Liver (tissue), 8 donors: ENCODE measurements at regions not wholly inside any gene's neighbourhood (a gene's known extent, or its start where the extent isn't known, plus 50 kb on each side); places are given as distances from the start of the nearest gene placed in this dataset.

Experiments used
- DNase-seq: peaks from one replicate; pipeline ENCODE4 v3.0.0-alpha.2; 2017; ENCODE audit warnings: low spot score
- H3K27ac ChIP-seq, 2 donors: one replicate each; pipeline ENCODE4 v1.7.0; 2013; ENCODE audit warnings: inconsistent platforms in 2 of 2, low read length in 2 of 2, control low read depth in 1 of 2, low read depth in 1 of 2, mild to moderate bottlenecking in 1 of 2
- H3K27me3 ChIP-seq, 4 donors: one replicate each; pipeline versions ENCODE4 v1.6.1 to v1.7.0; 2013; ENCODE audit warnings: low read length in 3 of 4, inconsistent platforms in 1 of 4, mild to moderate bottlenecking in 1 of 4, moderate library complexity in 1 of 4; ENCODE audit not compliant: control insufficient read depth in 4 of 4, insufficient read depth in 4 of 4
- H3K36me3 ChIP-seq, 4 donors: one replicate each; pipeline versions ENCODE4 v1.6.1 to v1.7.0; 2013; ENCODE audit warnings: low read length in 3 of 4, mild to moderate bottlenecking in 3 of 4, low read depth in 1 of 4, moderate library complexity in 1 of 4; ENCODE audit not compliant: control insufficient read depth in 4 of 4, insufficient read depth in 3 of 4
- H3K4me1 ChIP-seq, 4 donors: one replicate each; pipeline versions ENCODE4 v1.6.1 to v1.7.0; 2013; ENCODE audit warnings: low read length in 3 of 4, mild to moderate bottlenecking in 3 of 4, moderate library complexity in 1 of 4; ENCODE audit not compliant: control insufficient read depth in 4 of 4, insufficient read depth in 4 of 4
- H3K4me3 ChIP-seq, 3 donors: one replicate each; pipeline versions ENCODE4 v1.6.1 to v1.7.0; 2013; ENCODE audit warnings: low read length in 3 of 3, control low read depth in 1 of 3, low read depth in 1 of 3, mild to moderate bottlenecking in 1 of 3
- H3K9ac ChIP-seq, 2 donors: one replicate each; pipeline ENCODE4 v1.7.0; 2013; ENCODE audit warnings: low read length in 2 of 2, mild to moderate bottlenecking in 2 of 2, moderate library complexity in 2 of 2, control low read depth in 1 of 2, low read depth in 1 of 2
- H3K9me3 ChIP-seq, 4 donors: one replicate each; pipeline versions ENCODE4 v1.6.1 to v1.7.0; 2013; ENCODE audit warnings: low read length in 3 of 4; ENCODE audit not compliant: control insufficient read depth in 4 of 4
- ATF3 ChIP-seq: IDR thresholded peaks from 2 replicates; pipeline ENCODE4 v1.6.1; 2016; ENCODE audit warnings: antibody characterized with exemption
- CTCF ChIP-seq: fragments of 150-350 bp; IDR thresholded peaks from 2 replicates; pipeline ENCODE4 v1.5.1; 2017; ENCODE audit warnings: improper control_type of control experiment, low read depth, low read length; ENCODE audit not compliant: missing input control
- EGR1 ChIP-seq, 2 donors: IDR thresholded peaks; 2 replicates each; pipeline ENCODE4 v1.6.1; 2016 to 2018; ENCODE audit warnings: antibody characterized with exemption in 2 of 2, low read depth in 2 of 2
- FOXA1 ChIP-seq: IDR thresholded peaks from 2 replicates; pipeline ENCODE4 v1.6.1; 2016; ENCODE audit warnings: antibody characterized with exemption
- HNF4A ChIP-seq, 2 donors: conservative IDR thresholded peaks; 2 replicates each; pipeline ENCODE4 v1.6.1; 2016; ENCODE audit warnings: antibody characterized with exemption in 2 of 2, mild to moderate bottlenecking in 2 of 2
- HNF4G ChIP-seq: IDR thresholded peaks from 2 replicates; pipeline ENCODE4 v1.6.1; 2016; ENCODE audit warnings: antibody characterized with exemption
- JUND ChIP-seq, 2 donors: IDR thresholded peaks; 2 replicates each; pipeline ENCODE4 v1.6.1; 2016; ENCODE audit warnings: antibody characterized with exemption in 2 of 2
- MAX ChIP-seq: IDR thresholded peaks from 2 replicates; pipeline ENCODE4 v1.6.1; 2016; ENCODE audit warnings: antibody characterized with exemption
- NR2F2 ChIP-seq: IDR thresholded peaks from 2 replicates; pipeline ENCODE4 v1.6.1; 2016; ENCODE audit warnings: antibody characterized with exemption
- RAD21 ChIP-seq, 2 donors: IDR thresholded peaks; 2 replicates each; pipeline ENCODE4 v1.6.1; 2016; ENCODE audit warnings: antibody characterized with exemption in 2 of 2, mild to moderate bottlenecking in 2 of 2
- REST ChIP-seq: IDR thresholded peaks from 2 replicates; pipeline ENCODE4 v1.6.1; 2016; ENCODE audit warnings: antibody characterized with exemption, mild to moderate bottlenecking
- RXRA ChIP-seq, 2 donors: IDR thresholded peaks; 2 replicates each; pipeline ENCODE4 v1.6.1; 2017 to 2018; ENCODE audit warnings: antibody characterized with exemption in 2 of 2, mild to moderate bottlenecking in 1 of 2
- SP1 ChIP-seq: IDR thresholded peaks from 2 replicates; pipeline ENCODE4 v1.6.1; 2018; ENCODE audit warnings: antibody characterized with exemption, mild to moderate bottlenecking
- TAF1 ChIP-seq: conservative IDR thresholded peaks from 2 replicates; pipeline ENCODE4 v1.6.1; 2016; ENCODE audit warnings: antibody characterized with exemption, mild to moderate bottlenecking
- YY1 ChIP-seq: IDR thresholded peaks from 2 replicates; pipeline ENCODE4 v1.6.1; 2016; ENCODE audit warnings: antibody characterized with exemption, mild to moderate bottlenecking
- ZBTB33 ChIP-seq: IDR thresholded peaks from 2 replicates; pipeline ENCODE4 v1.6.1; 2016; ENCODE audit warnings: antibody characterized with exemption
- WGBS: extraction: QIAGEN DNeasy Blood & Tissue Kit; methylation state at CpG from one replicate; pipeline ENCODE4 v1.1.7; 2013; 5-methylcytosine and 5-hydroxymethylcytosine counted together
- donor health status: healthy.
- donor health status: healthy.
- donor health status: healthy.
- donor health status: healthy.
- donor health status: healthy.

GRCh38 chr2:138421315-138421970 lies 80.1 kb upstream of the SPOPL start:
- H3K36me3 ChIP-seq = no peaks in the 10 kb centered on the region
- no peaks in the 10 kb centered on the region for H3K9me3 ChIP-seq
- no peaks in the 10 kb centered on the region for H3K27me3 ChIP-seq
- peaks cover 0 to 27% (median 11%) of the 10 kb centered on the region in 4 donors for H3K4me1 ChIP-seq
- H3K27ac ChIP-seq = peak overlapping the region in 1 of 2 donors; percentile 5
- 67% methylated on average over 3 of the region's 3 CpGs for WGBS
- no peak overlapping the region for H3K4me3 ChIP-seq
- no peak overlapping the region for H3K9ac ChIP-seq
- no peak for DNase-seq
- TF ChIP-seq NR2F2 (no peak), REST (no peak), YY1 (no peak), HNF4G (no peak), RAD21 (IDR thresholded peaks at IDR 0.05) (no peak), EGR1 (IDR thresholded peaks at IDR 0.05; ENCODE audit: low read depth in 2 of 2) (no peak), SP1 (no peak), CTCF (no peak), MAX (no peak), HNF4A (conservative IDR thresholded peaks at IDR 0.05) (no peak)

GRCh38 chr2:138421971-138422335 lies 79.6 kb upstream of the SPOPL start:
- H3K9me3 ChIP-seq = no peaks in the 10 kb centered on the region
- no peaks in the 10 kb centered on the region for H3K36me3 ChIP-seq
- peak; percentile 27 for TF ChIP-seq YY1
- TF ChIP-seq RXRA (IDR thresholded peaks at IDR 0.05) = peak in 1 of 2 donors; percentile 14
- peak; percentile 27 to 30 for TF ChIP-seq HNF4A (conservative IDR thresholded peaks at IDR 0.05)
- TF ChIP-seq TAF1 = no peak
- TF ChIP-seq ZBTB33 = no peak
- no peak for TF ChIP-seq ATF3
- peak in 1 of 2 donors; percentile 41 for TF ChIP-seq JUND (IDR thresholded peaks at IDR 0.05)
- TF ChIP-seq NR2F2 = peak; percentile 24
- no peak for TF ChIP-seq FOXA1
- no peak for TF ChIP-seq REST
- no peak for TF ChIP-seq EGR1 (IDR thresholded peaks at IDR 0.05; ENCODE audit: low read depth in 2 of 2)
- H3K27me3 ChIP-seq = no peaks in the 10 kb centered on the region
- peaks cover 0 to 27% (median 11%) of the 10 kb centered on the region in 4 donors for H3K4me1 ChIP-seq
- no peak for DNase-seq
- no peak overlapping the region for H3K9ac ChIP-seq
- H3K27ac ChIP-seq = peak overlapping the region in 1 of 2 donors; percentile 5
- H3K4me3 ChIP-seq = no peak overlapping the region
